ENCODE measurements at regions not wholly inside any gene's neighbourhood (a gene's known extent, or its start where the extent isn't known, plus 50 kb on each side); places are given as distances from the start of the nearest gene placed in this dataset.

DNA sequence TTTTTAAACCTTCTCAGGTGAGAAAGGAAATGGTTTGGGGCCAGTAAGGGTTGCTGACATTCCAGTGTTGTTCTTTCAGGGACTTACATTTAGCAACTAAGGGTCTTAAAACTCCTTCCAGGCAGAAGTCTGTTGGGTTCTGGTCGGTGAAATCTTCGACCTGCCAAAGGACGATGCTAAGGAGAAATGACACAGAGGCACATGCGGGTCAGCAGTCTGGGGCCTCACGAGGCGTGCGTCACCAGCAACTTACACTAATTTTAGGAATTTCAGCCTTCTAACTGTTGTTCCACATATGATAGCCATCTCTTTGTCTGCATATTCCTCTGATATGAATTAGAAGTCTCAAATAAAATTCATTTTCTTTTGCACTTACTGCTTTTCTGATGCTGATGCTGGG lies 64.1 kb upstream of the TMEM108 start:
- ATAC-seq, result no peak
- no peaks in the 10 kb centered on the region for H4K20me1 ChIP-seq (replicated peaks; ENCODE audit: control insufficient read depth, insufficient read depth, low read length)
- H3K9me1 ChIP-seq (ENCODE audit: control insufficient read depth, insufficient read depth, low read length), result no peaks in the 10 kb centered on the region
- no peaks in the 10 kb centered on the region for H3K79me2 ChIP-seq (ENCODE audit: control insufficient read depth, insufficient read depth, low read length)
- H3K4me1 ChIP-seq (replicated peaks in 1 of 2; ENCODE audit: control insufficient read depth in 2 of 2, insufficient read depth in 2 of 2, low read length in 2 of 2), result no peaks in the 10 kb centered on the region
- H3K27ac ChIP-seq (ENCODE audit: extremely low read depth, low read depth, low read length), result no peak overlapping the region
- no peaks in the 10 kb centered on the region for H3K9me3 ChIP-seq (replicated peaks; ENCODE audit: control insufficient read depth, insufficient read depth, low read depth, low read length)
- intact Hi-C loops (cut with micrococcal nuclease) (no loop called here), in situ Hi-C loops (cut with MboI) (no loop called here)
- ChIA-PET POLR2A (no interaction called here), CTCF (ENCODE audit: low intra/inter-chr PET ratio) (no interaction called here)
- 50% methylated on average over 7 of the region's 7 CpGs for WGBS (ENCODE audit: insufficient coverage, low coverage, missing lambda C conversion rate)
- H3K4me2 ChIP-seq (ENCODE audit: insufficient read depth, low read length), result no peak overlapping the region
- no peak for FAIRE-seq
- H3K36me3 ChIP-seq (ENCODE audit: control insufficient read depth, insufficient read depth, low read length), result no peaks in the 10 kb centered on the region
- no peak overlapping the region for H2AFZ ChIP-seq (ENCODE audit: low read depth, low read length)
- DNase-seq (ENCODE audit: extremely low read depth in 1 of 4, low spot score in 3 of 4), result no peak
- H3K27me3 ChIP-seq (ENCODE audit: control insufficient read depth in 2 of 2, insufficient read depth in 2 of 2, low read length in 2 of 2), result no peaks in the 10 kb centered on the region
- H3K9ac ChIP-seq (ENCODE audit: insufficient read depth in 1 of 2, low read depth in 2 of 2, low read length in 2 of 2), result no peak overlapping the region
- H3K4me3 ChIP-seq, result no peak overlapping the region
- BruUV-seq (replicated peaks), result no TSS peak
- TF ChIP-seq LCOR (CRISPR knock-in tag; IDR thresholded peaks at IDR 0.05), result no peak
- no peak for TF ChIP-seq YBX1 (IDR thresholded peaks at IDR 0.05)
- TF ChIP-seq, protein P1, sequence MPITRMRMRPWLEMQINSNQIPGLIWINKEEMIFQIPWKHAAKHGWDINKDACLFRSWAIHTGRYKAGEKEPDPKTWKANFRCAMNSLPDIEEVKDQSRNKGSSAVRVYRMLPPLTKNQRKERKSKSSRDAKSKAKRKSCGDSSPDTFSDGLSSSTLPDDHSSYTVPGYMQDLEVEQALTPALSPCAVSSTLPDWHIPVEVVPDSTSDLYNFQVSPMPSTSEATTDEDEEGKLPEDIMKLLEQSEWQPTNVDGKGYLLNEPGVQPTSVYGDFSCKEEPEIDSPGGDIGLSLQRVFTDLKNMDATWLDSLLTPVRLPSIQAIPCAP (CRISPR knock-in tag; IDR thresholded peaks at IDR 0.05; ENCODE audit: borderline replicate concordance), result no peak
- TF ChIP-seq PRMT5 (CRISPR knock-in tag; IDR thresholded peaks at IDR 0.05), result no peak
- TF ChIP-seq HDAC3 (IDR thresholded peaks at IDR 0.05; ENCODE audit: borderline replicate concordance, partially characterized antibody), result no peak
- no peak for TF ChIP-seq SOX6 (IDR thresholded peaks at IDR 0.05)
- no peak for TF ChIP-seq ZNF354B (CRISPR knock-in tag; IDR thresholded peaks at IDR 0.05)

DNA sequence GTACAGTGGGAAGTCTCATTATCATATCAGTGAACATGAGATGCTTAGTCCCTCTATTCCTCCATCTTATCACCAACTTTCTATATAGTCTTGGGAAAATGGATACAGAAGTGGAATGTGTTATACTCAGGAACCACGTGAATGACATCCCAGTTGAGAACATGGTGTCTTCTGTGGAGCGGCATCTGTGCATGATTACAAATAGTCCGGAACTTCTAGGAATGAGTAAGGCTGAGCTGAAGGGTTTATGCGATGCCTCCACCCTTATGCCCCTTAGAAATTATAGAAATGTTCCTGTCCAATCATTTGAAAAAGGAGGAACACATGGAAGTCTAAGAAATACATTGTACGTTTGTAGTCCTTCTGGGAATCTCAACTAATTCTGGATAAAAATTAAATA lies 64.8 kb upstream of the TMEM108 start:
- no peak overlapping the region for H3K4me3 ChIP-seq
- no peaks in the 10 kb centered on the region for H3K9me3 ChIP-seq (replicated peaks; ENCODE audit: control insufficient read depth, insufficient read depth, low read depth, low read length)
- ChIA-PET CTCF (ENCODE audit: low intra/inter-chr PET ratio) (no interaction called here), POLR2A (no interaction called here)
- H3K4me2 ChIP-seq (ENCODE audit: insufficient read depth, low read length), result no peak overlapping the region
- no peaks in the 10 kb centered on the region for H4K20me1 ChIP-seq (replicated peaks; ENCODE audit: control insufficient read depth, insufficient read depth, low read length)
- no peaks in the 10 kb centered on the region for H3K36me3 ChIP-seq (ENCODE audit: control insufficient read depth, insufficient read depth, low read length)
- DNase-seq (ENCODE audit: extremely low read depth in 1 of 4, low spot score in 3 of 4), result no peak
- H3K27me3 ChIP-seq (ENCODE audit: control insufficient read depth in 2 of 2, insufficient read depth in 2 of 2, low read length in 2 of 2), result no peaks in the 10 kb centered on the region
- intact Hi-C loops (cut with micrococcal nuclease), result no loop called here
- in situ Hi-C loops (cut with MboI), result no loop called here
- FAIRE-seq, result no peak
- no peak overlapping the region for H2AFZ ChIP-seq (ENCODE audit: low read depth, low read length)
- H3K9me1 ChIP-seq (ENCODE audit: control insufficient read depth, insufficient read depth, low read length), result no peaks in the 10 kb centered on the region
- H3K9ac ChIP-seq (ENCODE audit: insufficient read depth in 1 of 2, low read depth in 2 of 2, low read length in 2 of 2), result no peak overlapping the region
- no peaks in the 10 kb centered on the region for H3K79me2 ChIP-seq (ENCODE audit: control insufficient read depth, insufficient read depth, low read length)
- BruUV-seq (replicated peaks), result no TSS peak
- no peak for ATAC-seq
- WGBS (ENCODE audit: insufficient coverage, low coverage, missing lambda C conversion rate), result 48% methylated on average over 5 of the region's 5 CpGs
- H3K4me1 ChIP-seq (replicated peaks in 1 of 2; ENCODE audit: control insufficient read depth in 2 of 2, insufficient read depth in 2 of 2, low read length in 2 of 2), result no peaks in the 10 kb centered on the region
- H3K27ac ChIP-seq (ENCODE audit: extremely low read depth, low read depth, low read length), result no peak overlapping the region
- TF ChIP-seq ZNF644 (tag; IDR thresholded peaks at IDR 0.05; ENCODE audit: low read depth) (no peak), POLR2H (tag; IDR thresholded peaks at IDR 0.05; ENCODE audit: low read depth) (no peak), FOXJ2 (tag; IDR thresholded peaks at IDR 0.05) (no peak), SMAD1 (IDR thresholded peaks at IDR 0.05; ENCODE audit: low read depth, low read length, partially characterized antibody) (no peak), KAT7 (CRISPR knock-in tag; IDR thresholded peaks at IDR 0.05; ENCODE audit: borderline replicate concordance) (no peak)
